SIG-M5 treated with dmso at 0.1 percent for 504 hours (cell line): ENCODE measurements at regions not wholly inside any gene's neighbourhood (a gene's known extent, or its start where the extent isn't known, plus 50 kb on each side); places are given as distances from the start of the nearest gene placed in this dataset.
"Not testable (repeated sequence)": the region's sequence is repeated elsewhere in the genome, so short reads cannot be mapped to it uniquely, and the experiment has no call there.

ENCODE experiments used
- DNase-seq: peaks from one replicate; lab custom pipeline; 2025; ENCODE audit not compliant: unreplicated experiment; lab: John Stamatoyannopoulos, UW

- not testable (repeated sequence) for DNase-seq
Observed at GRCh38 chr15:84536181-84536580, 64.6 kb upstream of the ZSCAN2 start.

GRCh38 chr15:84544586-84544985 is 56.2 kb upstream of the ZSCAN2 start:
- DNase-seq: not testable (repeated sequence)

- DNase-seq: not testable (repeated sequence)
Observed at GRCh38 chr15:84547150-84547549, 53.7 kb upstream of the ZSCAN2 start.

DNA sequence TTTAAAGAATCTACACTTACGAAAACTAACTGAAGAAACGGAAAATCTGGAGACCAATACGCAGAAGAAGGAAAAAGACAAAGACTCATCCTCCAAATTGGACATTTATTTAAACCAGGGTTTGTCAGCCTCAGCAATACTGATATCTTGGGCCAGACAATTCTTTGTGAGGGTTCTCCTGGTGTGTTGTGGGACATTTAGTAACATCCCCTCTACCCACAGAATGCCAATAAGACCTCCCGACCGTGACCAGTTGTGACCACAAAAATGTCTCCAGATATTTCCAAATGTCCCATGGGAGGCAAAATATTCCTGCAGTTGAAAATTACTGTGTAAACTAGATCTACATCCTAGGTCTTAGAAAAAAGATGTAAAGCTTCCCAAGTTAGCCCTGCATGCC is 50.3 kb upstream of the ZSCAN2 start:
- not testable (repeated sequence) for DNase-seq
